NCI-H345 treated with DMSO at 0.1 percent for 48 hours (cell line): ENCODE measurements at regions not wholly inside any gene's neighbourhood (a gene's known extent, or its start where the extent isn't known, plus 50 kb on each side); places are given as distances from the start of the nearest gene placed in this dataset.
"Not testable (repeated sequence)": the region's sequence is repeated elsewhere in the genome, so short reads cannot be mapped to it uniquely, and the experiment has no call there.

ENCODE experiments used
- DNase-seq: peaks from one replicate; lab custom pipeline; 2025; ENCODE audit not compliant: unreplicated experiment; lab: John Stamatoyannopoulos, UW

DNA sequence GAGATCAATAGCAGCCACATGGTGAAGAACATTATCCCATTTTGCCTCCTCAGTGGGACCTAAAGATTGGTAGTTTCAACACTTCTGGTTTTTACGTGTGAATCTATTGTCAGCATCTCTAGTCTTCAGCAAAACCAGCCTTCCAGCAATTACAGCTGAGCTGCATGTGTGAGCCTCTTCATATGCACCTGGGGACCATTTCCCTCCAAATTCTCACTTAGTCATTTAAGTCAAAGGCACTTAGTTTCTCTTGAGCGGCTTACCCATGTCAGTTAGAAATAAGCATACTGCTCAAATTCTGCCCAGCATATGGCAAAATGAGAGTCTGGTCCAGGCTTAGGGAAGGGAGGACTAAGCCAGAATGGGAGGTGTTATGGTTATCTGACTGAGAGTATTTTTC is 99.7 kb upstream of the NXPH2 start:
- DNase-seq, result no peak

DNA sequence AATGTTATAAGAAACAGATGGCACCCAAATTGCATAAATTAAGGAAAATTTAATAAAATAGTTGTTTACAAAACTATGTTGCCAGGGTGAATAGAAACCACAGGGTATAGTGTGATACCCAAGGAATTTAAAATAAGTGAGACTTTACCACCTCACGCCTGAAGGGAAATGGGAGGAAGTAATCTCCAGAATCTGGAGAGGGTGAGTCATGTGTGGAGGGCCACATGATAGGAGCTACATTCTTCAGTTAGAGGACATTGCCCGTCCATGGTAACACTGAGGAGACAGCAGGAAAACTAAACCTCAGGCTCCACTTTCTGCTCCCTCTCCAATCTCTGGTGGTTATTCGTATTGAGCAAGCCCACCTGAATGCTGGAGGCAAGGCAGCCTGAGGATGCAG is 97.2 kb upstream of the NXPH2 start:
- no peak for DNase-seq

- DNase-seq, result no peak
Observed at GRCh38 chr2:138874251-138874650, 94.1 kb upstream of the NXPH2 start.

DNA sequence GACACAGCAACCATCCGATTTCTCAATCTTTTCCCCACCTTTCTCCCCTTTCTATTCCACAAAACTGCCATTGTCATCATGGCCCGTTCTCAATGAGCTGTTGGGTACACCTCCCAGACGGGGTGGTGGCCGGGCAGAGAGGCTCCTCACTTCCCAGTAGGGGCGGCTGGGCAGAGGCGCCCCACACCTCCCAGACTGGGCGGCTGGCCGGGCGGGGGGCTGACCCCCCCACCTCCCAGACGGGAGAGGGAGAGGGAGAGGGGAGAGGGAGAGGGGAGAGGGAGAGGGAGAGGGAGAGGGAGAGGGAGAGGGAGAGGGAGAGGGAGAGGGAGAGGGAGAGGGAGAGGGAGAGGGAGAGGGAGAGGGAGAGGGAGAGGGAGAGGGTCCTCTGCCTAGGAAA is 91.9 kb upstream of the NXPH2 start:
- DNase-seq, result not testable (repeated sequence)

DNA sequence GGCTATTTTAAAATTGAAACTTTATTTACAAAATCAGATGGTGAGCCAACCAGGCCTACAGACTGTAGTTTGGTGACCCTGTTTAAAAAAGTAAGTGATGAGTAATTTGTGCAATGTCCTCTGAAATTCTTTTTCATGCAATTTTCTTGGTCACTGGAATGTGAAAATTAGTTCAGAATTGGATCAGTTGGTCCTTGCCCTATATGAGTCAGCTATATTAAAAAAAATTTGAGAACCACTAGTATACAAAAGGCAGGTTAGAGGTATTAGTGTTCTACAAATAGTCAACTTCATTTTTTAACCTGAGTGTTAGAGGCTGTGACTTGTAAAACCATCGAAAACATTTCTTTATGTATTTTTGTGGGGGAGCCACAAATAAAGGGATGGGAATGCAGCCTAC is 91.1 kb upstream of the NXPH2 start:
- no peak for DNase-seq

DNA sequence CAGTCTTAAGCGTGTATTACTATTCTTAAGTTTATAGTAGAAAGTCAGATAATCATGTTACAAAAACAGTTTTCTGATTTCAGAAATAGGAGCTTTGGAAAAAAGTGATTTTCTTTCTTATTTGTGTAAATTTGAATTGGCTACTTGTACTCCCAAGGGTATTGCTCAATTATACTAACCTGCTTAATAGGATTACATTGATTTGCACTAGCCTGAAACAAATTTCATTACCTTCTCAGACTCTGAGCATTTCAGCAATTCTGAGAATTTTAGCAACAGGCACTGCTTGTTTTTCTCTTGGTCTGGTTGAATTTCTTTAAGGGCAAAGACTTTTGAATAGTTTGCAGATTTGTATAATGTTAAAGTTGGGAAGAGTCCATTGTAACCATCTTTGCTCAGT is 87.2 kb upstream of the NXPH2 start:
- DNase-seq, result no peak

DNA sequence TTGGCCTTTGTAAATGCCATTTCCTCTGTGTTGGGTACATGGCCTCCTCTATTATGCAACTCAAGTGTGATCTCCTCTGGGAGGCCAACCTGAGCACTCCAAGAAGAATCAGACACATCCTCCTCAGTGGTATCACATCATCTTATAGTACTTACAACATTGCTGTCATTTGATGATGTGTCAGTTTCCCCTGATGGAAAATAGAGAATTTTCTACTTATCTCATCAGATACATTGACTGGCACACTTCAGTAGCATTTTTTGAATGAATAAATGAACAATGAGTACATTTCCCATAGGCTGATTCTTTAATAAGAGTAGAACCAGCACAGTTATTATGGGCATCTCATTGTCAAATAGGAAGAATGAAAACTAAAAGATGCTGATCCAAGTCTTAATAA is 86.6 kb upstream of the NXPH2 start:
- no peak for DNase-seq

GRCh38 chr2:138853761-138854160 is 73.6 kb upstream of the NXPH2 start:
- DNase-seq, result no peak

GRCh38 chr2:138853296-138853695 is 73.1 kb upstream of the NXPH2 start:
- DNase-seq, result no peak

DNA sequence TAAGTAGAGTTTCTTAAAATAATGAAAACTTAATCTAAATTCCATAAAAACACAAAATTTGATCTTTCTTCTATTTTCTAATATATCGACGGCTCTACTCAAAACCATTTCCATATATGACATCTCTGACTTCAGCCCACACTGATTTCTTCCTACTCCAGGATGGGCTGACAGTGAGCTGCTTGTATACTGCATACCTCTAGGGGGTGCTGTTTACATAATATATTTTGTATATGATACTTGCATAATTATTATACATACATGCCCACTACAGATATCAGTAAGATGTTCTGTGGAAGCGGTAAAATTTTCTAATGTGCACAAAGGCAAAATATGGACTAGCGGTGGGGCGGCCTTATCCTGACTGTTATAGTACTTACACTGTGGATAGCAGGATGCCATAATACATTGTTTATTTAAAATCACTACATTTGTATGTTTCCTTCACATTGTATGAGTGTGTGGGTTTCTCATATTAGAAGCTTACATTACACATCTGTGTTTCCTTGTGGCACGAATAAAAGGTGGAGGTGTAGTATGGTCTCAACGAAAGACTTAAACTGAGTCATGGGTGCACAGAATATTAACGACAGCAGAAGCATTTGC is 66.1 kb upstream of the NXPH2 start:
- no peak for DNase-seq

- DNase-seq, result no peak
Observed at GRCh38 chr2:138842341-138842740, 62.2 kb upstream of the NXPH2 start.

- DNase-seq, result no peak
Observed at GRCh38 chr2:138841459-138841858, 61.3 kb upstream of the NXPH2 start.

GRCh38 chr2:138838851-138839620 is 58.8 kb upstream of the NXPH2 start:
- DNase-seq, result no peak

- no peak for DNase-seq
Observed at GRCh38 chr2:138831691-138832090, 51.5 kb upstream of the NXPH2 start.

- no peak for DNase-seq
Observed at GRCh38 chr2:138831154-138831553, 51.0 kb upstream of the NXPH2 start.

- no peak for DNase-seq
Observed at GRCh38 chr2:138830547-138830946, 50.4 kb upstream of the NXPH2 start.
